ENCODE measurements at regions not wholly inside any gene's neighbourhood (a gene's known extent, or its start where the extent isn't known, plus 50 kb on each side); places are given as distances from the start of the nearest gene placed in this dataset.

DNA sequence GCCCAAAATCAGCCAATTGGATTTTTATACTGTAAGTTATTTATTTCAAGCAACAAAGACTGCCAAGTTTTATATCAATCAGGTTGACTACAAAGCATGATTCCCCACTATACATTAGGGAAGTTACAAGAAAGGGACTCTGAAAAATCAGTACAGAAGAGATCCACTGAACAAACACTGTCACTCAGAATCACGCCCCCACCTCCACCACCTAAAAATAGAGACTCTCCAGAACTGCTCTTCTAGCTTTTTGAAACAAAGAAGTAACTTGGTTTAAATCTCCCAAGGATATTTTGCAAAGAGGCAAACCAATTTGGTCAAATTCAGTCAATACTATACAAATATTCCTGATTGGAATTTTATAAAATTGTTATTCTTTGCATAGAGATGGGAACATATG lies 438.0 kb downstream of the HTR1A start:
- TF ChIP-seq, protein P1, sequence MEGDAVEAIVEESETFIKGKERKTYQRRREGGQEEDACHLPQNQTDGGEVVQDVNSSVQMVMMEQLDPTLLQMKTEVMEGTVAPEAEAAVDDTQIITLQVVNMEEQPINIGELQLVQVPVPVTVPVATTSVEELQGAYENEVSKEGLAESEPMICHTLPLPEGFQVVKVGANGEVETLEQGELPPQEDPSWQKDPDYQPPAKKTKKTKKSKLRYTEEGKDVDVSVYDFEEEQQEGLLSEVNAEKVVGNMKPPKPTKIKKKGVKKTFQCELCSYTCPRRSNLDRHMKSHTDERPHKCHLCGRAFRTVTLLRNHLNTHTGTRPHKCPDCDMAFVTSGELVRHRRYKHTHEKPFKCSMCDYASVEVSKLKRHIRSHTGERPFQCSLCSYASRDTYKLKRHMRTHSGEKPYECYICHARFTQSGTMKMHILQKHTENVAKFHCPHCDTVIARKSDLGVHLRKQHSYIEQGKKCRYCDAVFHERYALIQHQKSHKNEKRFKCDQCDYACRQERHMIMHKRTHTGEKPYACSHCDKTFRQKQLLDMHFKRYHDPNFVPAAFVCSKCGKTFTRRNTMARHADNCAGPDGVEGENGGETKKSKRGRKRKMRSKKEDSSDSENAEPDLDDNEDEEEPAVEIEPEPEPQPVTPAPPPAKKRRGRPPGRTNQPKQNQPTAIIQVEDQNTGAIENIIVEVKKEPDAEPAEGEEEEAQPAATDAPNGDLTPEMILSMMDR (IDR thresholded peaks at IDR 0.05; ENCODE audit: low read depth, low read length), result no peak
- no peak for TF ChIP-seq EZH2phosphoT487 (IDR thresholded peaks at IDR 0.05; ENCODE audit: low read depth)
- Histone ChIP-seq H3K27ac (ENCODE audit: low read length) (no peak overlapping the region), H3K4me1 (ENCODE audit: low read length) (no peaks in the 10 kb centered on the region), H3K9ac (ENCODE audit: low read length) (no peak overlapping the region), H3K9me3 (ENCODE audit: insufficient read depth, low read length) (no peaks in the 10 kb centered on the region), H3K36me3 (replicated peaks; ENCODE audit: low read depth, low read length) (no peaks in the 10 kb centered on the region), H3K4me3 (ENCODE audit: low read length) (no peak overlapping the region), H2AFZ (ENCODE audit: low read depth, low read length) (no peak overlapping the region), H4K20me1 (ENCODE audit: insufficient read depth, low read length) (no peaks in the 10 kb centered on the region), H3K27me3 (ENCODE audit: low read depth, low read length) (no peaks in the 10 kb centered on the region), H3K4me2 (ENCODE audit: low read length) (no peak overlapping the region), H3K79me2 (ENCODE audit: low read length) (no peaks in the 10 kb centered on the region)

DNA sequence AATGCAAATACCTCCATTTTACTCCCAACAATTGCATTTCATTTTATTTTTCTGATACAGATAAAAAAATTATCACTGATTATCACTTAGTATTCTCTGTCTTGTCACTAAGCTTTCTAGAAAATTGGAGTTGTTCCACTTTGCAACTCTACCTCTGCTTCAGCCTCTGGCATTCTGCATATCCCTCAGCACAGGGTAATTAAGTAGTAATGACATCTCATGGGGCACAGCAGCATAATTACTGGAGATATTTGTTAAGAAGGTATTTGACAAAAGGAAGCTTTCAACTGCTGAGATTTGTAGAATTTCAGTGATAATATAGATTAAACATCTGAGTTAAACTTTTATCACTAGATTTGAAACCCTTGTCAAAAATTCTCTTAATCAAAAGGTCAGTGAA lies 446.2 kb downstream of the HTR1A start:
- no peaks in the 10 kb centered on the region for H3K27me3 ChIP-seq (ENCODE audit: low read depth, low read length)
- no peak overlapping the region for H3K4me2 ChIP-seq (ENCODE audit: low read length)
- TF ChIP-seq, protein P1 (IDR thresholded peaks at IDR 0.05; ENCODE audit: low read depth, low read length), result no peak
- no peak for TF ChIP-seq EZH2phosphoT487 (IDR thresholded peaks at IDR 0.05; ENCODE audit: low read depth)
- H3K9me3 ChIP-seq (ENCODE audit: insufficient read depth, low read length), result no peaks in the 10 kb centered on the region
- no peaks in the 10 kb centered on the region for H3K36me3 ChIP-seq (replicated peaks; ENCODE audit: low read depth, low read length)
- H3K27ac ChIP-seq (ENCODE audit: low read length), result no peak overlapping the region
- no peaks in the 10 kb centered on the region for H4K20me1 ChIP-seq (ENCODE audit: insufficient read depth, low read length)
- H3K4me1 ChIP-seq (ENCODE audit: low read length), result no peaks in the 10 kb centered on the region
- no peak overlapping the region for H2AFZ ChIP-seq (ENCODE audit: low read depth, low read length)
- no peak overlapping the region for H3K4me3 ChIP-seq (ENCODE audit: low read length)
- H3K9ac ChIP-seq (ENCODE audit: low read length), result no peak overlapping the region
- no peaks in the 10 kb centered on the region for H3K79me2 ChIP-seq (ENCODE audit: low read length)

DNA sequence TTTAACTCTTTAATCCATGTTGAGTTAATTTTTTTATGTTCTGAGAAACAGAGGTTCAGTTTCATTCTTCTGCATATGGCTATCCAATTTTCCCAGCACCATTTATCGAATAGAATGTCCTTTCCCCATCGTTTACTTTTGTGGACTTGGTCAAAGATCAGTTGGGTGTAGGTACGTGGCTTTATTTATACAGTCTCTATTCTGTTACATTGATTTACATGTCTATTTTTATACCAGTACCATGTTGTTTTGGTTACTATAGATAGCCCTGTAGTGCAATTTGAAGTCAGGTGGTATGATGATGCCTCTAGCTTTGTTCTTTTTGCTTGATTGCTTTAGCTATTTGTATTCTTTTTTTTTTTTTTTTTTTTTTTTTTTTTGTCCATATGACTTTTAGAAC lies 462.0 kb downstream of the HTR1A start:
- Histone ChIP-seq H3K27ac (ENCODE audit: low read length) (no peak overlapping the region), H3K9ac (ENCODE audit: low read length) (no peak overlapping the region), H3K4me3 (ENCODE audit: low read length) (no peak overlapping the region), H3K36me3 (replicated peaks; ENCODE audit: low read depth, low read length) (no peaks in the 10 kb centered on the region), H3K9me3 (ENCODE audit: insufficient read depth, low read length) (no peaks in the 10 kb centered on the region), H3K4me1 (ENCODE audit: low read length) (no peaks in the 10 kb centered on the region), H4K20me1 (ENCODE audit: insufficient read depth, low read length) (no peaks in the 10 kb centered on the region), H3K79me2 (ENCODE audit: low read length) (no peaks in the 10 kb centered on the region), H3K4me2 (ENCODE audit: low read length) (no peak overlapping the region), H2AFZ (ENCODE audit: low read depth, low read length) (no peak overlapping the region), H3K27me3 (ENCODE audit: low read depth, low read length) (no peaks in the 10 kb centered on the region)
- no peak for TF ChIP-seq EZH2phosphoT487 (IDR thresholded peaks at IDR 0.05; ENCODE audit: low read depth)
- TF ChIP-seq, protein P1 (IDR thresholded peaks at IDR 0.05; ENCODE audit: low read depth, low read length), result no peak

- H3K9me3 ChIP-seq (ENCODE audit: insufficient read depth, low read length), result no peaks in the 10 kb centered on the region
- no peaks in the 10 kb centered on the region for H3K36me3 ChIP-seq (replicated peaks; ENCODE audit: low read depth, low read length)
- H3K4me1 ChIP-seq (ENCODE audit: low read length), result no peaks in the 10 kb centered on the region
- no peak overlapping the region for H3K9ac ChIP-seq (ENCODE audit: low read length)
- no peaks in the 10 kb centered on the region for H3K79me2 ChIP-seq (ENCODE audit: low read length)
- no peak for TF ChIP-seq EZH2phosphoT487 (IDR thresholded peaks at IDR 0.05; ENCODE audit: low read depth)
- TF ChIP-seq, protein P1 (IDR thresholded peaks at IDR 0.05; ENCODE audit: low read depth, low read length), result no peak
- no peak overlapping the region for H3K4me3 ChIP-seq (ENCODE audit: low read length)
- H2AFZ ChIP-seq (ENCODE audit: low read depth, low read length), result no peak overlapping the region
- H3K27ac ChIP-seq (ENCODE audit: low read length), result no peak overlapping the region
- no peaks in the 10 kb centered on the region for H4K20me1 ChIP-seq (ENCODE audit: insufficient read depth, low read length)
- H3K27me3 ChIP-seq (ENCODE audit: low read depth, low read length), result no peaks in the 10 kb centered on the region
- no peak overlapping the region for H3K4me2 ChIP-seq (ENCODE audit: low read length)
Observed at GRCh38 chr5:63495225-63495624, 467.0 kb downstream of the HTR1A start.
